HepG2 (cell line): ENCODE measurements at regions not wholly inside any gene's neighbourhood (a gene's known extent, or its start where the extent isn't known, plus 50 kb on each side); places are given as distances from the start of the nearest gene placed in this dataset.

Source experiments
- ATAC-seq: fragments of 200-7000 bp; cut with Tn5 transposase; 3 replicates; pipeline ENCODE4 v1.9.1; 2020; ENCODE audit warnings: mild to moderate bottlenecking, moderate library complexity
- BruUV-seq: library from RNA; stranded (reverse); fragments of 400-500 nt; replicated peaks from 2 replicates; lab custom pipeline; 2021; lab: Mats Ljungman, UMichigan
- CTCF ChIA-PET: fragments of 300-600 bp; formaldehyde crosslinking; extraction: SDS; loops from one replicate; lab custom pipeline; 2021; ENCODE audit warnings: low total read pairs, inconsistent platforms, low intra/inter-chr PET ratio; lab: Yijun Ruan, JAX
- POLR2A ChIA-PET: fragments of 350-600 bp; sonication (Branson Sonifier 250); formaldehyde crosslinking; loops from one replicate; lab custom pipeline; 2020; ENCODE audit warnings: antibody characterized with exemption, inconsistent platforms; lab: Yijun Ruan, JAX
- DNase-seq: peaks from one replicate; pipeline ENCODE4 v3.0.0-alpha.2; 2015; ENCODE audit warnings: low spot score
- FAIRE-seq: peaks from 3 replicates; lab custom pipeline; 2011; peaks lifted over from hg19 to GRCh38; lab: Jason Lieb, UNC
- H2AFZ ChIP-seq: one replicate; pipeline ENCODE4 v1.6.1; 2011; ENCODE audit warnings: low read length, inconsistent platforms
- H3K27ac ChIP-seq: fragments of 300-600 bp; 3 replicates; pipeline ENCODE4 v1.8.0; 2011; ENCODE audit warnings: mixed run types, mild to moderate bottlenecking, mixed read lengths, low read length, inconsistent platforms; ENCODE audit not compliant: insufficient read depth; ENCODE audit errors: extremely low read length
- H3K27me3 ChIP-seq, 2 experiments: fragments of 200-600 bp in 1 of 2; 2 replicates in 1 of 2; 3 replicates in 1 of 2; pipeline versions ENCODE4 v1.6.0 to v1.8.0; 2011; ENCODE audit warnings: low read length in 2 of 2, mild to moderate bottlenecking in 2 of 2, moderate library complexity in 2 of 2, inconsistent platforms in 1 of 2; ENCODE audit not compliant: insufficient read depth in 2 of 2, control insufficient read depth in 1 of 2
- H3K36me3 ChIP-seq, 2 experiments: fragments of 200-600 bp in 1 of 2; replicated peaks in 1 of 2; 2 replicates in 1 of 2; 3 replicates in 1 of 2; pipeline versions ENCODE4 v1.5.1 to v1.8.0; 2011; ENCODE audit warnings: low read length in 2 of 2, inconsistent platforms in 1 of 2; ENCODE audit not compliant: insufficient read depth in 2 of 2, control insufficient read depth in 1 of 2
- H3K4me1 ChIP-seq: 2 replicates; pipeline ENCODE4 v1.5.1; 2012; ENCODE audit warnings: low read length, inconsistent platforms; ENCODE audit not compliant: insufficient read depth
- H3K4me2 ChIP-seq: 2 replicates; pipeline ENCODE4 v1.6.0; 2011; ENCODE audit warnings: low read depth, low read length, inconsistent platforms
- H3K4me3 ChIP-seq, 3 experiments: fragments of 200-600 bp in 1 of 3; sonication (generic), shearing (Covaris generic) in 1 of 3; replicated peaks in 1 of 3; 2 replicates each; pipeline ENCODE4 v1.5.1; 2011 to 2016; ENCODE audit warnings: low read length in 3 of 3, inconsistent platforms in 2 of 3, low read depth in 2 of 3, mild to moderate bottlenecking in 2 of 3, control low read depth in 1 of 3, mixed read lengths in 1 of 3; ENCODE audit not compliant: insufficient read depth in 1 of 3
- H3K79me2 ChIP-seq: one replicate; pipeline ENCODE4 v1.6.1; 2011; ENCODE audit warnings: low read length, inconsistent platforms; ENCODE audit not compliant: insufficient read depth
- H3K9ac ChIP-seq: 2 replicates; pipeline ENCODE4 v1.6.0; 2011; ENCODE audit warnings: mild to moderate bottlenecking, low read depth, low read length, inconsistent platforms; ENCODE audit not compliant: insufficient read depth
- H3K9me3 ChIP-seq: 2 replicates; pipeline ENCODE4 v1.5.1; 2012; ENCODE audit warnings: mild to moderate bottlenecking, low read length
- H4K20me1 ChIP-seq: 2 replicates; pipeline ENCODE4 v1.6.0; 2011; ENCODE audit warnings: inconsistent platforms, mild to moderate bottlenecking, low read length, moderate library complexity; ENCODE audit not compliant: insufficient read depth
- ATF1 ChIP-seq: IDR thresholded peaks from 2 replicates; pipeline ENCODE4 v1.6.1; 2016; ENCODE audit warnings: mild to moderate bottlenecking, control low read depth
- CHD2 ChIP-seq: IDR thresholded peaks from 2 replicates; pipeline ENCODE4 v1.6.1; 2011; ENCODE audit warnings: low read depth, low read length, improper control_type of control experiment
- HCFC1 ChIP-seq: fragments of 150-350 bp; IDR thresholded peaks from 2 replicates; pipeline ENCODE4 v1.6.1; 2014; ENCODE audit warnings: low read depth, low read length
- JDP2 ChIP-seq: sonication (generic); formaldehyde crosslinking; IDR thresholded peaks from 2 replicates; pipeline ENCODE4 v1.8.1; 2022; ENCODE audit warnings: missing genetic modification reagents, borderline replicate concordance
- NR2F2 ChIP-seq: IDR thresholded peaks from 2 replicates; pipeline ENCODE4 v1.6.1; 2012; ENCODE audit warnings: low read depth, inconsistent platforms, borderline replicate concordance
- SALL1 ChIP-seq: sonication (generic); formaldehyde crosslinking; IDR thresholded peaks from 2 replicates; pipeline ENCODE4 v1.8.0; 2022; ENCODE audit warnings: mild to moderate bottlenecking, missing genetic modification reagents
- SOX13 ChIP-seq, 3 experiments: fragments of 450-650 bp in 1 of 3; sonication (generic) in 1 of 3; formaldehyde crosslinking in 1 of 3; IDR thresholded peaks in 2 of 3; conservative IDR thresholded peaks in 1 of 3; 2 replicates each; pipeline versions ENCODE4 v1.5.0 to v1.6.1; 2016 to 2020; ENCODE audit warnings: antibody characterized with exemption in 1 of 3, mild to moderate bottlenecking in 1 of 3, missing compliant biosample characterization in 1 of 3, missing genetic modification reagents in 1 of 3, moderate library complexity in 1 of 3
- ZNF383 ChIP-seq: sonication (generic); formaldehyde crosslinking; IDR thresholded peaks from 2 replicates; pipeline ENCODE4 v1.4.0; 2020; ENCODE audit warnings: missing genetic modification reagents, mild to moderate bottlenecking, borderline replicate concordance
- ZNF577 ChIP-seq: sonication (generic); formaldehyde crosslinking; IDR thresholded peaks from 2 replicates; pipeline ENCODE4 v1.4.0; 2020; ENCODE audit warnings: mild to moderate bottlenecking, low read depth, missing genetic modification reagents, borderline replicate concordance
- WGBS: methylation state at CpG from one replicate; pipeline ENCODE4 v1.1.6; 2017; ENCODE audit warnings: low lambda C conversion rate; 5-methylcytosine and 5-hydroxymethylcytosine counted together
- in situ Hi-C: cut with HindIII; loops from 2 replicates; pipeline ENCODE4 v1.10.0; 2017; ENCODE audit warnings: low pct_unique_long_range_greater_than_20kb; ENCODE audit not compliant: extremely low pct_ligation_motif_present
- intact Hi-C: fragments of 100-400 bp; cut with micrococcal nuclease; formaldehyde crosslinking; loops from one replicate; pipeline ENCODE4 v1.10.0; 2022; ENCODE audit not compliant: unreplicated experiment
- TF ChIP-seq, protein P1 (sequence below): sonication (generic); formaldehyde crosslinking; conservative IDR thresholded peaks from 2 replicates; pipeline ENCODE4 v1.8.0; 2022; ENCODE audit warnings: low read depth, missing genetic modification reagents
- TF ChIP-seq, protein P2 (sequence below): sonication (generic); formaldehyde crosslinking; IDR thresholded peaks from 2 replicates; pipeline ENCODE4 v1.4.0; 2020; ENCODE audit warnings: missing genetic modification reagents, borderline replicate concordance
- TF ChIP-seq, protein P3 (sequence below): sonication (generic); formaldehyde crosslinking; IDR thresholded peaks from 2 replicates; pipeline ENCODE4 v1.4.0; 2020; ENCODE audit warnings: missing genetic modification reagents, low read depth, mild to moderate bottlenecking, borderline replicate concordance
- TF ChIP-seq, protein P4 (sequence below): sonication (generic); formaldehyde crosslinking; IDR thresholded peaks from 2 replicates; pipeline ENCODE4 v1.4.0; 2020; ENCODE audit warnings: missing genetic modification reagents, mild to moderate bottlenecking, borderline replicate concordance

DNA sequence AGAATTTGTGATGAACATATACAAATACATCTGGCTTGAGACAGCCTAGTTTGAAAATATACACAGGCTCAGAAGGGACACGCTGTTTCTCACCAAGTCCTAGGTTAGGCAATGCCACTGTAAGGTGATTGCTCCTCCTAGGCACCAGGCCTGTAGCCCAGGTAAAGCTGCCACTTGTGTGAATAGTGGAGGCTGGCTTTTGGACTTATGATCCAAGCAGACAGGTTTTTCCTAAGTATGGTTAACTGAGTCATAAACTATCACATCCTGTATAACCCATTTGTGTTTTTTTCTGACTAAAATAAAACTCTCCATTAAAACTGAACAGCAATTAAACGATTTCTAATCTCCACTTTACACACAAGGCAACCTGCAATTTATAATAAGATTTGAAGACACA, 81.0 kb downstream of the SEMA4F start:
- POLR2A ChIA-PET = interaction anchor here (1.5 kb wide), 1 partner anchor 13 kb away, joined by 5 read pairs; no protein-coding TSS in a partner anchor
- BruUV-seq = no TSS peak
- H3K4me3 ChIP-seq = no peak overlapping the region
- TF ChIP-seq SALL1 (CRISPR knock-in tag) (no peak), ZNF383 (CRISPR knock-in tag) (no peak), JDP2 (CRISPR knock-in tag) (no peak), CHD2 (no peak), SOX13 (IDR thresholded peaks at IDR 0.05) (no peak), SOX13 (CRISPR knock-in tag; conservative IDR thresholded peaks at IDR 0.05 in 1 of 2, IDR thresholded peaks at IDR 0.05 in 1 of 2) (no peak), NR2F2 (no peak), ATF1 (no peak), ZNF577 (CRISPR knock-in tag) (no peak), HCFC1 (no peak)
- TF ChIP-seq, protein P1, sequence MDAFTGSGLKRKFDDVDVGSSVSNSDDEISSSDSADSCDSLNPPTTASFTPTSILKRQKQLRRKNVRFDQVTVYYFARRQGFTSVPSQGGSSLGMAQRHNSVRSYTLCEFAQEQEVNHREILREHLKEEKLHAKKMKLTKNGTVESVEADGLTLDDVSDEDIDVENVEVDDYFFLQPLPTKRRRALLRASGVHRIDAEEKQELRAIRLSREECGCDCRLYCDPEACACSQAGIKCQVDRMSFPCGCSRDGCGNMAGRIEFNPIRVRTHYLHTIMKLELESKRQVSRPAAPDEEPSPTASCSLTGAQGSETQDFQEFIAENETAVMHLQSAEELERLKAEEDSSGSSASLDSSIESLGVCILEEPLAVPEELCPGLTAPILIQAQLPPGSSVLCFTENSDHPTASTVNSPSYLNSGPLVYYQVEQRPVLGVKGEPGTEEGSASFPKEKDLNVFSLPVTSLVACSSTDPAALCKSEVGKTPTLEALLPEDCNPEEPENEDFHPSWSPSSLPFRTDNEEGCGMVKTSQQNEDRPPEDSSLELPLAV (CRISPR knock-in tag) = no peak
- TF ChIP-seq, protein P2, sequence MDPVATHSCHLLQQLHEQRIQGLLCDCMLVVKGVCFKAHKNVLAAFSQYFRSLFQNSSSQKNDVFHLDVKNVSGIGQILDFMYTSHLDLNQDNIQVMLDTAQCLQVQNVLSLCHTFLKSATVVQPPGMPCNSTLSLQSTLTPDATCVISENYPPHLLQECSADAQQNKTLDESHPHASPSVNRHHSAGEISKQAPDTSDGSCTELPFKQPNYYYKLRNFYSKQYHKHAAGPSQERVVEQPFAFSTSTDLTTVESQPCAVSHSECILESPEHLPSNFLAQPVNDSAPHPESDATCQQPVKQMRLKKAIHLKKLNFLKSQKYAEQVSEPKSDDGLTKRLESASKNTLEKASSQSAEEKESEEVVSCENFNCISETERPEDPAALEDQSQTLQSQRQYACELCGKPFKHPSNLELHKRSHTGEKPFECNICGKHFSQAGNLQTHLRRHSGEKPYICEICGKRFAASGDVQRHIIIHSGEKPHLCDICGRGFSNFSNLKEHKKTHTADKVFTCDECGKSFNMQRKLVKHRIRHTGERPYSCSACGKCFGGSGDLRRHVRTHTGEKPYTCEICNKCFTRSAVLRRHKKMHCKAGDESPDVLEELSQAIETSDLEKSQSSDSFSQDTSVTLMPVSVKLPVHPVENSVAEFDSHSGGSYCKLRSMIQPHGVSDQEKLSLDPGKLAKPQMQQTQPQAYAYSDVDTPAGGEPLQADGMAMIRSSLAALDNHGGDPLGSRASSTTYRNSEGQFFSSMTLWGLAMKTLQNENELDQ (CRISPR knock-in tag) = no peak
- TF ChIP-seq, protein P3, sequence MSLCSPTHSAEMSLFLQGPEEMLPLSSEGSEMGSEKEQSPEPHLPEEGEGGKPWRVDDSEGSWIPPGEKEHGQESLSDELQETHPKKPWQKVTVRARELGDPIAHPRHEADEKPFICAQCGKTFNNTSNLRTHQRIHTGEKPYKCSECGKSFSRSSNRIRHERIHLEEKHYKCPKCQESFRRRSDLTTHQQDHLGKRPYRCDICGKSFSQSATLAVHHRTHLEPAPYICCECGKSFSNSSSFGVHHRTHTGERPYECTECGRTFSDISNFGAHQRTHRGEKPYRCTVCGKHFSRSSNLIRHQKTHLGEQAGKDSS (CRISPR knock-in tag) = no peak
- TF ChIP-seq, protein P4, sequence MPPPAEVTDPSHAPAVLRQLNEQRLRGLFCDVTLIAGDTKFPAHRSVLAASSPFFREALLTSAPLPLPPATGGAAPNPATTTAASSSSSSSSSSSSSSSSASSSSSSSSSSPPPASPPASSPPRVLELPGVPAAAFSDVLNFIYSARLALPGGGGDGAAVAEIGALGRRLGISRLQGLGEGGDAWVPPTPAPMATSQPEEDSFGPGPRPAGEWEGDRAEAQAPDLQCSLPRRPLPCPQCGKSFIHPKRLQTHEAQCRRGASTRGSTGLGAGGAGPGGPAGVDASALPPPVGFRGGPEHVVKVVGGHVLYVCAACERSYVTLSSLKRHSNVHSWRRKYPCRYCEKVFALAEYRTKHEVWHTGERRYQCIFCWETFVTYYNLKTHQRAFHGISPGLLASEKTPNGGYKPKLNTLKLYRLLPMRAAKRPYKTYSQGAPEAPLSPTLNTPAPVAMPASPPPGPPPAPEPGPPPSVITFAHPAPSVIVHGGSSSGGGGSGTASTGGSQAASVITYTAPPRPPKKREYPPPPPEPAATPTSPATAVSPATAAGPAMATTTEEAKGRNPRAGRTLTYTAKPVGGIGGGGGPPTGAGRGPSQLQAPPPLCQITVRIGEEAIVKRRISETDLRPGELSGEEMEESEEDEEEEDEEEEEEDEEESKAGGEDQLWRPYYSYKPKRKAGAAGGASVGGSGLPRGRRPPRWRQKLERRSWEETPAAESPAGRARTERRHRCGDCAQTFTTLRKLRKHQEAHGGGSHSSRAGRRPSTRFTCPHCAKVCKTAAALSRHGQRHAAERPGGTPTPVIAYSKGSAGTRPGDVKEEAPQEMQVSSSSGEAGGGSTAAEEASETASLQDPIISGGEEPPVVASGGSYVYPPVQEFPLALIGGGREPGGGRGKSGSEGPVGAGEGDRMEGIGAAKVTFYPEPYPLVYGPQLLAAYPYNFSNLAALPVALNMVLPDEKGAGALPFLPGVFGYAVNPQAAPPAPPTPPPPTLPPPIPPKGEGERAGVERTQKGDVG (CRISPR knock-in tag) = no peak

More for the DNA sequence above, 81.0 kb downstream of the SEMA4F start:
- intact Hi-C loops (no loop called here), in situ Hi-C loops (no loop called here)
- peaks cover 27% of the 10 kb centered on the region for H3K4me1 ChIP-seq
- WGBS = 22% methylated on average over 2 of the region's 2 CpGs
- no peak overlapping the region for H2AFZ ChIP-seq
- H3K79me2 ChIP-seq = no peaks in the 10 kb centered on the region
- peaks cover 14% of the 10 kb centered on the region for H3K9me3 ChIP-seq
- H3K36me3 ChIP-seq = no peaks in the 10 kb centered on the region
- no peaks in the 10 kb centered on the region for H4K20me1 ChIP-seq
- H3K9ac ChIP-seq = no peak overlapping the region
- DNase-seq = no peak
- no peak for FAIRE-seq
- H3K4me2 ChIP-seq = no peak overlapping the region
- CTCF ChIA-PET = no interaction called here
- peaks cover 2 to 16% of the 10 kb centered on the region in 2 experiments; a peak in 3 of 5 replicates for H3K27me3 ChIP-seq
- H3K27ac ChIP-seq = no peak overlapping the region
- ATAC-seq = no peak; the same call in 2 of the 3 replicates
